ENCODE measurements at regions not wholly inside any gene's neighbourhood (a gene's known extent, or its start where the extent isn't known, plus 50 kb on each side); places are given as distances from the start of the nearest gene placed in this dataset.

DNA sequence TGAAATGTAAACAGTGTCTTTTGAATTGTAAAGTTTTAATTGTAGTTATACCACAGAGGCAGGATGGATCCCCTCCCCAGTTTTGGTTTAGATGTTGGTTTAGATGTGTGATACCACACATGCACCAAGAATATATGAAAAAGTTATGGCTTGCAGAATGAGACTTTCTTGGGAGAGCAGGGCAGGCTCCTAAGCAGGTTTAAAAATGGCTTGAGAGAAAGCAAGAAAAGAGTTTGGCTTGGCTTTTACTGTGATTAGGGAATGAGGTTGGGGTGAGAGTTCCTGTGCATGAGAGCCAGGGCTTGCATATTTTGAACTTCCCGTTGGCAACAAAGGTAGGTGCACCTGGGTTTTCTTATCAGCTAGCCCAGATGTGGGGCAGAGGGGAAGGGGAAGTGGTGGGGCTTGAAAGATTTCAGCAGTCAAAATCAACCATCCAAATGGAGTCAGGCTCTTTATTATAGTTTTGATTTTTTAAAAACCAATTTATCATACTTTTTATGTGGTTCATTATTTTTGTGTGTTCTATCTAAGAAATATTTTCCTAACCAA lies 246.9 kb downstream of the MTX2 start:
- Mint-ChIP-seq H3K27me3 (peaks cover 1 to 7% of the 10 kb centered on the region in 2 donors), H3K9me3 (no peaks in the 10 kb centered on the region), H3K4me3 (no peak overlapping the region), H3K36me3 (no peaks in the 10 kb centered on the region), H3K27ac (no peak overlapping the region), H3K4me1 (no peaks in the 10 kb centered on the region)
- DNase-seq (no peak), ATAC-seq (replicated peaks) (no peak)

- Mint-ChIP-seq H3K4me1 (no peaks in the 10 kb centered on the region), H3K27me3 (peaks cover 3 to 14% of the 10 kb centered on the region in 2 donors), H3K9me3 (no peaks in the 10 kb centered on the region), H3K36me3 (no peaks in the 10 kb centered on the region), H3K4me3 (no peak overlapping the region), H3K27ac (no peak overlapping the region)
- no peak for DNase-seq
- no peak for ATAC-seq (replicated peaks)
Measured at GRCh38 chr2:176518823-176519222, 249.6 kb downstream of the MTX2 start.

GRCh38 chr2:176521878-176522670 lies 252.8 kb downstream of the MTX2 start:
- no peaks in the 10 kb centered on the region for H3K9me3 Mint-ChIP-seq
- no peaks in the 10 kb centered on the region for H3K36me3 Mint-ChIP-seq
- DNase-seq (no peak), ATAC-seq (replicated peaks) (no peak)
- H3K4me3 Mint-ChIP-seq: no peak overlapping the region
- peaks cover 18 to 32% of the 10 kb centered on the region in 2 donors for H3K27me3 Mint-ChIP-seq
- H3K4me1 Mint-ChIP-seq: no peaks in the 10 kb centered on the region
- no peak overlapping the region for H3K27ac Mint-ChIP-seq

- no peak overlapping the region for H3K27ac Mint-ChIP-seq
- no peaks in the 10 kb centered on the region for H3K4me1 Mint-ChIP-seq
- H3K4me3 Mint-ChIP-seq: no peak overlapping the region
- peaks cover 31 to 50% of the 10 kb centered on the region in 2 donors for H3K27me3 Mint-ChIP-seq
- DNase-seq (no peak), ATAC-seq (replicated peaks) (no peak)
- no peaks in the 10 kb centered on the region for H3K36me3 Mint-ChIP-seq
- H3K9me3 Mint-ChIP-seq: no peaks in the 10 kb centered on the region
Measured at GRCh38 chr2:176525086-176525485, 255.8 kb downstream of the MTX2 start.

GRCh38 chr2:176526995-176527901 lies 258.0 kb downstream of the MTX2 start:
- Mint-ChIP-seq H3K9me3 (no peaks in the 10 kb centered on the region), H3K36me3 (no peaks in the 10 kb centered on the region)

DNA sequence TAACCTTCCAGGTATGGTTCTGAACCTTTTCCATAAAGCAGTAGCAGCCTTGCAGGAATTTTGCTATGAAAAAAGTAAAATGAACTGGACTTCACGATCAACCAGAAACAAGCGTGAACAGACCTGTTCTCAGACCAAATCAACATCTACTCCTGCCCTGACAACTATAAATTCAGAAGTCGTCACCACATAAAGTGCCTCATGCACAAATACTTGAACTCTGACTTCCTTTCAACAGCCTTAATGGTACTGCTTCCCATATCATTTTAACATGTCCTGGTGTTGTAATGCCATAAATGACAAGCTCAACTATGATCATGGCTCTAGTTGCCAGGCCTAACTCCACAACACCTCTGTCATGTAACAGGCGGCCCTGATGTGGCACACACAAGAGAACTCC lies 262.4 kb downstream of the MTX2 start:
- DNase-seq: no peak
- Mint-ChIP-seq H3K27me3 (peaks cover 30 to 52% of the 10 kb centered on the region in 2 donors), H3K27ac (no peak overlapping the region), H3K36me3 (no peaks in the 10 kb centered on the region), H3K9me3 (no peaks in the 10 kb centered on the region), H3K4me3 (no peak overlapping the region), H3K4me1 (no peaks in the 10 kb centered on the region)
- ATAC-seq (replicated peaks): no peak

More at GRCh38 chr2:176526995-176527901, 258.0 kb downstream of the MTX2 start:
- no peak for DNase-seq
- Mint-ChIP-seq H3K27me3 (peaks cover 28 to 48% of the 10 kb centered on the region in 2 donors), H3K27ac (no peak overlapping the region), H3K4me1 (no peaks in the 10 kb centered on the region), H3K4me3 (no peak overlapping the region)
- ATAC-seq (replicated peaks): no peak

- H3K9me3 Mint-ChIP-seq: no peaks in the 10 kb centered on the region
- DNase-seq: no peak
- no peak for ATAC-seq (replicated peaks)
- no peaks in the 10 kb centered on the region for H3K4me1 Mint-ChIP-seq
- no peak overlapping the region for H3K4me3 Mint-ChIP-seq
- peaks cover 25 to 45% of the 10 kb centered on the region in 2 donors for H3K27me3 Mint-ChIP-seq
- H3K27ac Mint-ChIP-seq: no peak overlapping the region
- no peaks in the 10 kb centered on the region for H3K36me3 Mint-ChIP-seq
Measured at GRCh38 chr2:176533505-176534193, 264.4 kb downstream of the MTX2 start.

GRCh38 chr2:176534798-176535466 lies 265.7 kb downstream of the MTX2 start:
- H3K27ac Mint-ChIP-seq: no peak overlapping the region
- H3K36me3 Mint-ChIP-seq: no peaks in the 10 kb centered on the region
- H3K4me1 Mint-ChIP-seq: no peaks in the 10 kb centered on the region
- H3K4me3 Mint-ChIP-seq: no peak overlapping the region
- ATAC-seq (replicated peaks): no peak
- H3K9me3 Mint-ChIP-seq: no peaks in the 10 kb centered on the region
- H3K27me3 Mint-ChIP-seq: peaks cover 20 to 43% of the 10 kb centered on the region in 2 donors
- DNase-seq: no peak

DNA sequence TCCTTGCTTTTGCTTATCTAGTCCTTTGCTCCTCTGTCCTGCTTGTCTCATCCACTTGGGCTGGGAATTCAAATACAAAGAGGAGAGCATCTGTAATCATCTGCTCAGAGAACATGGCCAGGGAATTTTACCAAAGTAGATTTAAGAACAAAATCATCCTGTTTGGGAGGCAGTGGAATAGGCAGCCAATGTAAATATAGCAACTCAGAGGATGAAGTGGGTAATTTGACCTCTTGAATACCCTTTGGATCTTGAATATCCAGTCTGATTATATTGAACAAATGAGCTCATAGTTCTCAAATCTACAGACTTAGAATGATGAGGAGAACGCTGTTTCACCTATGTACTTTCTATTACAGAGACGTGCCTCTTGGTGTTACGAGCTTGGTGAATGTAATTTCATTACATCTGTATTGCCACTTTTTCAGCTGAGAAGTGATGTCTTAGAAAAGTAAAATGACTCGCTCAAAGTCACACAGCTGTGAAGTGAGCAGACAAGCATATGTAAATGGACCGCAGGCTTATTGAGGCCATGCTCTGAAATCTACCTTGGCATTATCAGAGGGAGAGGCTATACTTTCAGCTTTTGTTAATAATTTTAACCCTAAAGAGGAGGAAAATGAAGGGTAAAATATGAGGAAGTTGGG lies 266.3 kb downstream of the MTX2 start:
- no peaks in the 10 kb centered on the region for H3K36me3 Mint-ChIP-seq

DNA sequence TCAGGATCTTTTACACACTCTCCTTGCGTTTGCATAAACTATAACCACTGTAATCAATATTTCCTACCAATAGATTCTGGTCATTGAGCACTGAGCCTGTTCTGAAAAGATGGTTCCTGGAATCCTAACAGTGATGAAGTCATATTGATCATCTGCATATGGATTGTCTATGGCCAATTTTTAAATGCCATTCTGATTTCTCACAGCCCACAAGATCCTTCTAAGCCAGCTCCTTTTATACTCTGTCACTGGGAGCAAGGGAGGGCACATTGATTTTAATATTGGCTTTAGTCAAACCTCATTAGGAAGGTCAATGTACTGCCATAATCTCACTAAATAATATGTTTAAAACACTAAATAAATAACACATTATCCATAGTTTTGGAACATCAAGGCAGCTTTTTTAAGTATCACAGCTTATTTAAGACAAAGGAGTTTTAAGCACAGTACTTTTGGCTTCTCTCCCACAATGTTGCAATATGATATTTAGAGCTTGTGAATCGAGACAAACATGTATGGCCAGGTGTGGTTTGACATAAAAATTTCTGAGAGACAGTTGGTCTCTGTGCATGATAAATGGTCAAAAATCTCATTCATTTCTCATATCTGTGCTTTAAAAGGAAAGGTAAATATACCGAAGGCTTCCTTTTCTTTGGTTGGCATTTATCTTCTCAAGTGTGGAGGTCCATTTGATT lies 267.3 kb downstream of the MTX2 start:
- no peak for ATAC-seq (replicated peaks)
- Mint-ChIP-seq H3K36me3 (no peaks in the 10 kb centered on the region), H3K27me3 (peaks cover 20 to 40% of the 10 kb centered on the region in 2 donors), H3K4me1 (no peaks in the 10 kb centered on the region), H3K27ac (no peak overlapping the region), H3K4me3 (no peak overlapping the region), H3K9me3 (no peaks in the 10 kb centered on the region)
- DNase-seq: no peak

More for the DNA sequence above, 266.3 kb downstream of the MTX2 start:
- DNase-seq (no peak), ATAC-seq (replicated peaks) (no peak)
- peaks cover 20 to 43% of the 10 kb centered on the region in 2 donors for H3K27me3 Mint-ChIP-seq
- H3K27ac Mint-ChIP-seq: no peak overlapping the region
- no peaks in the 10 kb centered on the region for H3K4me1 Mint-ChIP-seq
- no peak overlapping the region for H3K4me3 Mint-ChIP-seq
- no peaks in the 10 kb centered on the region for H3K9me3 Mint-ChIP-seq

GRCh38 chr2:176537932-176538331 lies 268.7 kb downstream of the MTX2 start:
- Mint-ChIP-seq H3K4me3 (no peak overlapping the region), H3K9me3 (no peaks in the 10 kb centered on the region), H3K4me1 (no peaks in the 10 kb centered on the region), H3K36me3 (no peaks in the 10 kb centered on the region), H3K27me3 (peaks cover 16 to 34% of the 10 kb centered on the region in 2 donors), H3K27ac (no peak overlapping the region)
- DNase-seq: no peak
- ATAC-seq (replicated peaks): no peak

- no peak overlapping the region for H3K27ac Mint-ChIP-seq
- no peaks in the 10 kb centered on the region for H3K9me3 Mint-ChIP-seq
- DNase-seq (no peak), ATAC-seq (replicated peaks) (no peak)
- no peaks in the 10 kb centered on the region for H3K36me3 Mint-ChIP-seq
- no peaks in the 10 kb centered on the region for H3K4me1 Mint-ChIP-seq
- H3K27me3 Mint-ChIP-seq: peaks cover 8 to 18% of the 10 kb centered on the region in 2 donors
- H3K4me3 Mint-ChIP-seq: no peak overlapping the region
Measured at GRCh38 chr2:176540995-176541394, 271.8 kb downstream of the MTX2 start.

GRCh38 chr2:176542476-176542875 lies 273.2 kb downstream of the MTX2 start:
- H3K27ac Mint-ChIP-seq: no peak overlapping the region

More at GRCh38 chr2:176542476-176542875, 273.2 kb downstream of the MTX2 start:
- ATAC-seq (replicated peaks): no peak
- peaks cover 9 to 31% of the 10 kb centered on the region in 2 donors for H3K27me3 Mint-ChIP-seq
- H3K36me3 Mint-ChIP-seq: no peaks in the 10 kb centered on the region
- no peak for DNase-seq
- H3K4me3 Mint-ChIP-seq: no peak overlapping the region
- no peaks in the 10 kb centered on the region for H3K9me3 Mint-ChIP-seq
- no peaks in the 10 kb centered on the region for H3K4me1 Mint-ChIP-seq
